ENCODE measurements at regions not wholly inside any gene's neighbourhood (a gene's known extent, or its start where the extent isn't known, plus 50 kb on each side); places are given as distances from the start of the nearest gene placed in this dataset.

- no peaks in the 10 kb centered on the region for H3K9me3 ChIP-seq (ENCODE audit: insufficient read depth, low read depth)
- BruUV-seq (replicated peaks): no TSS peak
- CTCF ChIA-PET: no interaction called here
Measured at GRCh38 chr14:86243158-86243557, 713.2 kb downstream of the FLRT2 start.

GRCh38 chr14:86237733-86238132, 707.8 kb downstream of the FLRT2 start:
- Histone ChIP-seq H3K36me3 (ENCODE audit: low read depth) (no peaks in the 10 kb centered on the region), H3K9me2 (ENCODE audit: insufficient read depth) (no peaks in the 10 kb centered on the region), H2AFZ (no peak overlapping the region), H3K27ac (no peak overlapping the region), H3K4me3 (no peak overlapping the region), H3K79me2 (ENCODE audit: low read depth) (no peaks in the 10 kb centered on the region), H4K20me1 (ENCODE audit: insufficient read depth) (no peaks in the 10 kb centered on the region), H3K4me2 (no peak overlapping the region), H3K9me3 (ENCODE audit: insufficient read depth, low read depth) (no peaks in the 10 kb centered on the region), H3K4me1 (replicated peaks; ENCODE audit: insufficient read depth) (no peaks in the 10 kb centered on the region), H3F3A (ENCODE audit: insufficient read depth, low read depth) (no peaks in the 10 kb centered on the region), H3K27me3 (ENCODE audit: insufficient read depth, low read depth) (no peaks in the 10 kb centered on the region)
- intact Hi-C loops (cut with micrococcal nuclease; ENCODE audit: unreplicated experiment): no loop called here
- TF ChIP-seq EZH2 (IDR thresholded peaks at IDR 0.05; ENCODE audit: low read depth): no peak
- no peak for TF ChIP-seq CTCF (conservative IDR thresholded peaks at IDR 0.05)
- no TSS peak for BruUV-seq (replicated peaks)
- ChIA-PET POLR2A (ENCODE audit: unreplicated experiment) (no interaction called here), CTCF (no interaction called here)
- no peak for DNase-seq

More at GRCh38 chr14:86243158-86243557, 713.2 kb downstream of the FLRT2 start:
- TF ChIP-seq CTCF (conservative IDR thresholded peaks at IDR 0.05) (no peak), EZH2 (IDR thresholded peaks at IDR 0.05; ENCODE audit: low read depth) (no peak)
- Histone ChIP-seq H3K27me3 (ENCODE audit: insufficient read depth, low read depth) (no peaks in the 10 kb centered on the region), H3K4me2 (no peak overlapping the region), H3K36me3 (ENCODE audit: low read depth) (no peaks in the 10 kb centered on the region), H3K9me2 (ENCODE audit: insufficient read depth) (no peaks in the 10 kb centered on the region), H2AFZ (no peak overlapping the region), H4K20me1 (ENCODE audit: insufficient read depth) (no peaks in the 10 kb centered on the region), H3K4me1 (replicated peaks; ENCODE audit: insufficient read depth) (no peaks in the 10 kb centered on the region), H3K27ac (no peak overlapping the region), H3K4me3 (no peak overlapping the region), H3K79me2 (ENCODE audit: low read depth) (no peaks in the 10 kb centered on the region), H3F3A (ENCODE audit: insufficient read depth, low read depth) (no peaks in the 10 kb centered on the region)
- DNase-seq: no peak
- POLR2A ChIA-PET (ENCODE audit: unreplicated experiment): no interaction called here
- intact Hi-C loops (cut with micrococcal nuclease; ENCODE audit: unreplicated experiment): no loop called here

- ChIA-PET POLR2A (ENCODE audit: unreplicated experiment) (no interaction called here), CTCF (no interaction called here)
- BruUV-seq (replicated peaks): no TSS peak
- Histone ChIP-seq H3K36me3 (ENCODE audit: low read depth) (no peaks in the 10 kb centered on the region), H4K20me1 (ENCODE audit: insufficient read depth) (no peaks in the 10 kb centered on the region), H3K4me2 (no peak overlapping the region), H3K9me2 (ENCODE audit: insufficient read depth) (no peaks in the 10 kb centered on the region), H3K4me1 (replicated peaks; ENCODE audit: insufficient read depth) (no peaks in the 10 kb centered on the region), H3K27me3 (ENCODE audit: insufficient read depth, low read depth) (no peaks in the 10 kb centered on the region), H3F3A (ENCODE audit: insufficient read depth, low read depth) (no peaks in the 10 kb centered on the region), H3K4me3 (no peak overlapping the region), H3K27ac (no peak overlapping the region), H3K9me3 (ENCODE audit: insufficient read depth, low read depth) (no peaks in the 10 kb centered on the region), H3K79me2 (ENCODE audit: low read depth) (no peaks in the 10 kb centered on the region), H2AFZ (no peak overlapping the region)
- TF ChIP-seq CTCF (conservative IDR thresholded peaks at IDR 0.05) (no peak), EZH2 (IDR thresholded peaks at IDR 0.05; ENCODE audit: low read depth) (no peak)
- intact Hi-C loops (cut with micrococcal nuclease; ENCODE audit: unreplicated experiment): no loop called here
- DNase-seq: no peak
Measured at GRCh38 chr14:86221755-86222154, 691.8 kb downstream of the FLRT2 start.

Data from PC-9 (cell line).